ENCODE measurements at regions not wholly inside any gene's neighbourhood (a gene's known extent, or its start where the extent isn't known, plus 50 kb on each side); places are given as distances from the start of the nearest gene placed in this dataset.

GRCh38 chr17:13230350-13231264 is 212.8 kb upstream of the ELAC2 start:
- Histone ChIP-seq H3K9me3 (ENCODE audit: control insufficient read depth in 2 of 2, low read length in 2 of 2) (no peaks in the 10 kb centered on the region), H3K27ac (ENCODE audit: low read length) (no peak overlapping the region), H3K4me3 (ENCODE audit: low read length in 2 of 2) (no peak overlapping the region), H3K9ac (ENCODE audit: low read length in 2 of 2) (no peak overlapping the region), H3K4me1 (ENCODE audit: control insufficient read depth, insufficient read depth, low read length) (no peaks in the 10 kb centered on the region), H3K36me3 (ENCODE audit: control insufficient read depth in 2 of 2, insufficient read depth in 2 of 2, low read length in 2 of 2) (no peaks in the 10 kb centered on the region), H3K27me3 (ENCODE audit: control insufficient read depth in 1 of 2, insufficient read depth in 2 of 2, low read length in 2 of 2) (no peaks in the 10 kb centered on the region)

GRCh38 chr17:13228225-13228624 is 210.4 kb upstream of the ELAC2 start:
- Histone ChIP-seq H3K4me1 (ENCODE audit: control insufficient read depth, insufficient read depth, low read length) (no peaks in the 10 kb centered on the region), H3K27ac (ENCODE audit: low read length) (no peak overlapping the region), H3K4me3 (ENCODE audit: low read length in 2 of 2) (no peak overlapping the region), H3K9ac (ENCODE audit: low read length in 2 of 2) (no peak overlapping the region), H3K27me3 (ENCODE audit: control insufficient read depth in 1 of 2, insufficient read depth in 2 of 2, low read length in 2 of 2) (no peaks in the 10 kb centered on the region), H3K36me3 (ENCODE audit: control insufficient read depth in 2 of 2, insufficient read depth in 2 of 2, low read length in 2 of 2) (no peaks in the 10 kb centered on the region), H3K9me3 (ENCODE audit: control insufficient read depth in 2 of 2, low read length in 2 of 2) (no peaks in the 10 kb centered on the region)

GRCh38 chr17:13222975-13223374 is 205.1 kb upstream of the ELAC2 start:
- Histone ChIP-seq H3K4me3 (ENCODE audit: low read length in 2 of 2) (no peak overlapping the region), H3K36me3 (ENCODE audit: control insufficient read depth in 2 of 2, insufficient read depth in 2 of 2, low read length in 2 of 2) (no peaks in the 10 kb centered on the region), H3K9me3 (ENCODE audit: control insufficient read depth in 2 of 2, low read length in 2 of 2) (no peaks in the 10 kb centered on the region), H3K27me3 (ENCODE audit: control insufficient read depth in 1 of 2, insufficient read depth in 2 of 2, low read length in 2 of 2) (no peaks in the 10 kb centered on the region), H3K9ac (ENCODE audit: low read length in 2 of 2) (no peak overlapping the region), H3K27ac (ENCODE audit: low read length) (no peak overlapping the region), H3K4me1 (ENCODE audit: control insufficient read depth, insufficient read depth, low read length) (no peaks in the 10 kb centered on the region)

GRCh38 chr17:13212860-13213259 is 195.0 kb upstream of the ELAC2 start:
- Histone ChIP-seq H3K9ac (ENCODE audit: low read length in 2 of 2) (no peak overlapping the region), H3K4me1 (ENCODE audit: control insufficient read depth, insufficient read depth, low read length) (no peaks in the 10 kb centered on the region), H3K4me3 (ENCODE audit: low read length in 2 of 2) (no peak overlapping the region), H3K36me3 (ENCODE audit: control insufficient read depth in 2 of 2, insufficient read depth in 2 of 2, low read length in 2 of 2) (no peaks in the 10 kb centered on the region), H3K9me3 (ENCODE audit: control insufficient read depth in 2 of 2, low read length in 2 of 2) (no peaks in the 10 kb centered on the region), H3K27ac (ENCODE audit: low read length) (no peak overlapping the region), H3K27me3 (ENCODE audit: control insufficient read depth in 1 of 2, insufficient read depth in 2 of 2, low read length in 2 of 2) (no peaks in the 10 kb centered on the region)

GRCh38 chr17:13209081-13209480 is 191.3 kb upstream of the ELAC2 start:
- Histone ChIP-seq H3K9ac (ENCODE audit: low read length in 2 of 2) (no peak overlapping the region), H3K27me3 (ENCODE audit: control insufficient read depth in 1 of 2, insufficient read depth in 2 of 2, low read length in 2 of 2) (no peaks in the 10 kb centered on the region), H3K27ac (ENCODE audit: low read length) (no peak overlapping the region), H3K36me3 (ENCODE audit: control insufficient read depth in 2 of 2, insufficient read depth in 2 of 2, low read length in 2 of 2) (no peaks in the 10 kb centered on the region), H3K4me1 (ENCODE audit: control insufficient read depth, insufficient read depth, low read length) (no peaks in the 10 kb centered on the region), H3K4me3 (ENCODE audit: low read length in 2 of 2) (no peak overlapping the region), H3K9me3 (ENCODE audit: control insufficient read depth in 2 of 2, low read length in 2 of 2) (no peaks in the 10 kb centered on the region)

GRCh38 chr17:13204607-13205237 is 186.9 kb upstream of the ELAC2 start:
- Histone ChIP-seq H3K36me3 (ENCODE audit: control insufficient read depth in 2 of 2, insufficient read depth in 2 of 2, low read length in 2 of 2) (no peaks in the 10 kb centered on the region), H3K27me3 (ENCODE audit: control insufficient read depth in 1 of 2, insufficient read depth in 2 of 2, low read length in 2 of 2) (no peaks in the 10 kb centered on the region), H3K9ac (ENCODE audit: low read length in 2 of 2) (no peak overlapping the region), H3K27ac (ENCODE audit: low read length) (no peak overlapping the region), H3K4me1 (ENCODE audit: control insufficient read depth, insufficient read depth, low read length) (no peaks in the 10 kb centered on the region), H3K4me3 (ENCODE audit: low read length in 2 of 2) (no peak overlapping the region), H3K9me3 (ENCODE audit: control insufficient read depth in 2 of 2, low read length in 2 of 2) (no peaks in the 10 kb centered on the region)

GRCh38 chr17:13202835-13203234 is 185.0 kb upstream of the ELAC2 start:
- H3K4me3 ChIP-seq (ENCODE audit: low read length in 2 of 2), result no peak overlapping the region
- H3K9me3 ChIP-seq (ENCODE audit: control insufficient read depth in 2 of 2, low read length in 2 of 2), result no peaks in the 10 kb centered on the region
- no peak overlapping the region for H3K9ac ChIP-seq (ENCODE audit: low read length in 2 of 2)
- no peak overlapping the region for H3K27ac ChIP-seq (ENCODE audit: low read length)
- H3K27me3 ChIP-seq (ENCODE audit: control insufficient read depth in 1 of 2, insufficient read depth in 2 of 2, low read length in 2 of 2), result no peaks in the 10 kb centered on the region
- H3K4me1 ChIP-seq (ENCODE audit: control insufficient read depth, insufficient read depth, low read length), result no peaks in the 10 kb centered on the region
- H3K36me3 ChIP-seq (ENCODE audit: control insufficient read depth in 2 of 2, insufficient read depth in 2 of 2, low read length in 2 of 2), result no peaks in the 10 kb centered on the region

GRCh38 chr17:13200671-13201070 is 182.8 kb upstream of the ELAC2 start:
- Histone ChIP-seq H3K4me1 (ENCODE audit: control insufficient read depth, insufficient read depth, low read length) (no peaks in the 10 kb centered on the region), H3K9ac (ENCODE audit: low read length in 2 of 2) (no peak overlapping the region), H3K4me3 (ENCODE audit: low read length in 2 of 2) (no peak overlapping the region), H3K27ac (ENCODE audit: low read length) (no peak overlapping the region), H3K27me3 (ENCODE audit: control insufficient read depth in 1 of 2, insufficient read depth in 2 of 2, low read length in 2 of 2) (no peaks in the 10 kb centered on the region), H3K36me3 (ENCODE audit: control insufficient read depth in 2 of 2, insufficient read depth in 2 of 2, low read length in 2 of 2) (no peaks in the 10 kb centered on the region), H3K9me3 (ENCODE audit: control insufficient read depth in 2 of 2, low read length in 2 of 2) (no peaks in the 10 kb centered on the region)

- H3K27me3 ChIP-seq (ENCODE audit: control insufficient read depth in 1 of 2, insufficient read depth in 2 of 2, low read length in 2 of 2), result no peaks in the 10 kb centered on the region
- no peaks in the 10 kb centered on the region for H3K9me3 ChIP-seq (ENCODE audit: control insufficient read depth in 2 of 2, low read length in 2 of 2)
- no peak overlapping the region for H3K27ac ChIP-seq (ENCODE audit: low read length)
- no peaks in the 10 kb centered on the region for H3K36me3 ChIP-seq (ENCODE audit: control insufficient read depth in 2 of 2, insufficient read depth in 2 of 2, low read length in 2 of 2)
- H3K4me3 ChIP-seq (ENCODE audit: low read length in 2 of 2), result no peak overlapping the region
- H3K4me1 ChIP-seq (ENCODE audit: control insufficient read depth, insufficient read depth, low read length), result no peaks in the 10 kb centered on the region
- no peak overlapping the region for H3K9ac ChIP-seq (ENCODE audit: low read length in 2 of 2)
These were observed 181.6 kb upstream of the ELAC2 start for GRCh38 chr17:13199425-13199824.

- Histone ChIP-seq H3K9me3 (ENCODE audit: control insufficient read depth in 2 of 2, low read length in 2 of 2) (no peaks in the 10 kb centered on the region), H3K4me1 (ENCODE audit: control insufficient read depth, insufficient read depth, low read length) (no peaks in the 10 kb centered on the region), H3K36me3 (ENCODE audit: control insufficient read depth in 2 of 2, insufficient read depth in 2 of 2, low read length in 2 of 2) (no peaks in the 10 kb centered on the region), H3K4me3 (ENCODE audit: low read length in 2 of 2) (no peak overlapping the region), H3K9ac (ENCODE audit: low read length in 2 of 2) (no peak overlapping the region), H3K27ac (ENCODE audit: low read length) (no peak overlapping the region), H3K27me3 (ENCODE audit: control insufficient read depth in 1 of 2, insufficient read depth in 2 of 2, low read length in 2 of 2) (no peaks in the 10 kb centered on the region)
These were observed 179.8 kb upstream of the ELAC2 start for GRCh38 chr17:13197586-13197985.

GRCh38 chr17:13194887-13195286 is 177.1 kb upstream of the ELAC2 start:
- no peak overlapping the region for H3K27ac ChIP-seq (ENCODE audit: low read length)
- no peak overlapping the region for H3K9ac ChIP-seq (ENCODE audit: low read length in 2 of 2)
- H3K4me1 ChIP-seq (ENCODE audit: control insufficient read depth, insufficient read depth, low read length), result no peaks in the 10 kb centered on the region
- H3K27me3 ChIP-seq (ENCODE audit: control insufficient read depth in 1 of 2, insufficient read depth in 2 of 2, low read length in 2 of 2), result no peaks in the 10 kb centered on the region
- H3K4me3 ChIP-seq (ENCODE audit: low read length in 2 of 2), result no peak overlapping the region
- no peaks in the 10 kb centered on the region for H3K36me3 ChIP-seq (ENCODE audit: control insufficient read depth in 2 of 2, insufficient read depth in 2 of 2, low read length in 2 of 2)
- H3K9me3 ChIP-seq (ENCODE audit: control insufficient read depth in 2 of 2, low read length in 2 of 2), result no peaks in the 10 kb centered on the region
